ENCODE measurements at regions not wholly inside any gene's neighbourhood (a gene's known extent, or its start where the extent isn't known, plus 50 kb on each side); places are given as distances from the start of the nearest gene placed in this dataset.

GRCh38 chr1:101406681-101407080 lies 169.9 kb downstream of the S1PR1 start:
- TF ChIP-seq, protein P1, sequence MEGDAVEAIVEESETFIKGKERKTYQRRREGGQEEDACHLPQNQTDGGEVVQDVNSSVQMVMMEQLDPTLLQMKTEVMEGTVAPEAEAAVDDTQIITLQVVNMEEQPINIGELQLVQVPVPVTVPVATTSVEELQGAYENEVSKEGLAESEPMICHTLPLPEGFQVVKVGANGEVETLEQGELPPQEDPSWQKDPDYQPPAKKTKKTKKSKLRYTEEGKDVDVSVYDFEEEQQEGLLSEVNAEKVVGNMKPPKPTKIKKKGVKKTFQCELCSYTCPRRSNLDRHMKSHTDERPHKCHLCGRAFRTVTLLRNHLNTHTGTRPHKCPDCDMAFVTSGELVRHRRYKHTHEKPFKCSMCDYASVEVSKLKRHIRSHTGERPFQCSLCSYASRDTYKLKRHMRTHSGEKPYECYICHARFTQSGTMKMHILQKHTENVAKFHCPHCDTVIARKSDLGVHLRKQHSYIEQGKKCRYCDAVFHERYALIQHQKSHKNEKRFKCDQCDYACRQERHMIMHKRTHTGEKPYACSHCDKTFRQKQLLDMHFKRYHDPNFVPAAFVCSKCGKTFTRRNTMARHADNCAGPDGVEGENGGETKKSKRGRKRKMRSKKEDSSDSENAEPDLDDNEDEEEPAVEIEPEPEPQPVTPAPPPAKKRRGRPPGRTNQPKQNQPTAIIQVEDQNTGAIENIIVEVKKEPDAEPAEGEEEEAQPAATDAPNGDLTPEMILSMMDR (IDR thresholded peaks at IDR 0.05; ENCODE audit: low read length) = no peak
- TF ChIP-seq EZH2 (IDR thresholded peaks at IDR 0.05; ENCODE audit: borderline replicate concordance, low read length) = no peak
